Osteocyte (in vitro differentiated cells): ENCODE measurements at regions not wholly inside any gene's neighbourhood (a gene's known extent, or its start where the extent isn't known, plus 50 kb on each side); places are given as distances from the start of the nearest gene placed in this dataset.

Source experiments
- DNase-seq: peaks from one replicate; pipeline ENCODE4 v3.0.0; 2021; ENCODE audit warnings: mixed read lengths; ENCODE audit not compliant: unreplicated experiment; ENCODE audit errors: extremely low spot score
- H3K27ac Mint-ChIP-seq: one replicate; pipeline ENCODE4 v1.8.0; 2021; ENCODE audit warnings: mild to moderate bottlenecking, mixed read lengths; ENCODE audit not compliant: unreplicated experiment
- H3K27me3 Mint-ChIP-seq: one replicate; pipeline ENCODE4 v1.8.0; 2021; ENCODE audit warnings: mixed read lengths; ENCODE audit not compliant: unreplicated experiment
- H3K36me3 Mint-ChIP-seq: one replicate; pipeline ENCODE4 v1.8.0; 2021; ENCODE audit warnings: mixed read lengths; ENCODE audit not compliant: unreplicated experiment
- H3K4me1 Mint-ChIP-seq: one replicate; pipeline ENCODE4 v1.8.0; 2021; ENCODE audit warnings: mixed read lengths; ENCODE audit not compliant: unreplicated experiment
- H3K4me3 Mint-ChIP-seq: one replicate; pipeline ENCODE4 v1.8.0; 2021; ENCODE audit warnings: mild to moderate bottlenecking, moderate library complexity, mixed read lengths; ENCODE audit not compliant: unreplicated experiment
- H3K9me3 Mint-ChIP-seq: one replicate; pipeline ENCODE4 v1.8.0; 2021; ENCODE audit warnings: mixed read lengths; ENCODE audit not compliant: unreplicated experiment
- TF ChIP-seq, protein P1 (sequence below): fragments of 200-600 bp; sonication (generic); IDR thresholded peaks from 2 replicates; pipeline ENCODE4 v1.5.0; 2021; ENCODE audit warnings: antibody characterized with exemption, mild to moderate bottlenecking, moderate library complexity

DNA sequence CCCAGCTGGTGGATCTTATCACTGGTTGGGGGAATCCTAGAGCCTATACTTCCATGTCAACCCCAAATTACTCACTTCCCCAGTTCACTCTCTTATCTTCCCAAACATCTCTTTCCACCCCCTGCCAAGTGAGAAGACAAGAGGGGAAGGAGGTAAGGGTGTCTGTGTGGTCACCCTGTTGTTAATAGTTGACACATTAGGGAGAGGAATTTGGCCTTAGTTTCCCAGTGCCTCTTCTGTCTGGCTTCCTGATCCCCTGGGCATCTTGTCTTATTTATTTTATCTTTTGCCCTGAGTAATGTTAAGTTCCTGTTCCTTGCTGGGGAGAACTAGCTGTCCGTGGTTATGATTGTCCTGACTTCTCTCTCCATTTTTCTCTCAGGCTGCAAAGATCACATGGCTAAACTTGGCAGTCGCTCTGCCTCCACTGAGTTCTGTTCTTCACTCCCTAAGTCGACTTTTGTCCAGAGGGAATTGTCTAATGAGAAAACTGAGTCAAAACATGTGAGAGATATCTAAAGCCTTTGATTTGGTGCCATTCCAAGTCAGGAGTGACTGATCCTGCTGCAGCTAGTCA is 157.1 kb upstream of the SYT6 start:
- Mint-ChIP-seq H3K36me3 (no peaks in the 10 kb centered on the region), H3K27me3 (peaks cover 10% of the 10 kb centered on the region), H3K27ac (peak overlapping the region; percentile 64), H3K9me3 (no peaks in the 10 kb centered on the region), H3K4me1 (peaks cover 29% of the 10 kb centered on the region), H3K4me3 (no peak overlapping the region)
- TF ChIP-seq, protein P1, sequence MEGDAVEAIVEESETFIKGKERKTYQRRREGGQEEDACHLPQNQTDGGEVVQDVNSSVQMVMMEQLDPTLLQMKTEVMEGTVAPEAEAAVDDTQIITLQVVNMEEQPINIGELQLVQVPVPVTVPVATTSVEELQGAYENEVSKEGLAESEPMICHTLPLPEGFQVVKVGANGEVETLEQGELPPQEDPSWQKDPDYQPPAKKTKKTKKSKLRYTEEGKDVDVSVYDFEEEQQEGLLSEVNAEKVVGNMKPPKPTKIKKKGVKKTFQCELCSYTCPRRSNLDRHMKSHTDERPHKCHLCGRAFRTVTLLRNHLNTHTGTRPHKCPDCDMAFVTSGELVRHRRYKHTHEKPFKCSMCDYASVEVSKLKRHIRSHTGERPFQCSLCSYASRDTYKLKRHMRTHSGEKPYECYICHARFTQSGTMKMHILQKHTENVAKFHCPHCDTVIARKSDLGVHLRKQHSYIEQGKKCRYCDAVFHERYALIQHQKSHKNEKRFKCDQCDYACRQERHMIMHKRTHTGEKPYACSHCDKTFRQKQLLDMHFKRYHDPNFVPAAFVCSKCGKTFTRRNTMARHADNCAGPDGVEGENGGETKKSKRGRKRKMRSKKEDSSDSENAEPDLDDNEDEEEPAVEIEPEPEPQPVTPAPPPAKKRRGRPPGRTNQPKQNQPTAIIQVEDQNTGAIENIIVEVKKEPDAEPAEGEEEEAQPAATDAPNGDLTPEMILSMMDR: no peak
- no peak for DNase-seq

DNA sequence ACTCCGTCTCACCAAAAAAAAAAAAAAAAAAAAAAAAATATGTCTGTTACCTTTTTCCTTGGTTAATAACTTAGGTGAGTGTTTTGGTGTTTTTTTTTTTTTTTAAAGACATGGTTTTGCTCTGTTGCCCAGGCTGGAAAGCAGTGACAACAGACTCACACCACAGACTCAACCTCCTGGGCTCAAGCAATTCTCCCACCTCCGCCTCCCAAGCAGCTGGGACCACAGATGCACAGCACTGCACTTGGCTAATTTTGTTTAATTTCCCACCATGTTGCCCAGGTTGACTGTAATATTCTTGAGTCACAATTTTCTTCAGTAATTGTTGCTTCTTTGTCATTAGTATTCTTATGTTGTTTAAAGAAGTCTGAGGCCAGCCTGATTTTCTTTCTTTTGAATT is 149.2 kb upstream of the SYT6 start:
- no peak overlapping the region for H3K4me3 Mint-ChIP-seq
- H3K36me3 Mint-ChIP-seq: no peaks in the 10 kb centered on the region
- H3K27me3 Mint-ChIP-seq: peaks cover 37% of the 10 kb centered on the region
- TF ChIP-seq, protein P1: no peak
- no peaks in the 10 kb centered on the region for H3K9me3 Mint-ChIP-seq
- DNase-seq: no peak
- no peaks in the 10 kb centered on the region for H3K4me1 Mint-ChIP-seq
- H3K27ac Mint-ChIP-seq: no peak overlapping the region

DNA sequence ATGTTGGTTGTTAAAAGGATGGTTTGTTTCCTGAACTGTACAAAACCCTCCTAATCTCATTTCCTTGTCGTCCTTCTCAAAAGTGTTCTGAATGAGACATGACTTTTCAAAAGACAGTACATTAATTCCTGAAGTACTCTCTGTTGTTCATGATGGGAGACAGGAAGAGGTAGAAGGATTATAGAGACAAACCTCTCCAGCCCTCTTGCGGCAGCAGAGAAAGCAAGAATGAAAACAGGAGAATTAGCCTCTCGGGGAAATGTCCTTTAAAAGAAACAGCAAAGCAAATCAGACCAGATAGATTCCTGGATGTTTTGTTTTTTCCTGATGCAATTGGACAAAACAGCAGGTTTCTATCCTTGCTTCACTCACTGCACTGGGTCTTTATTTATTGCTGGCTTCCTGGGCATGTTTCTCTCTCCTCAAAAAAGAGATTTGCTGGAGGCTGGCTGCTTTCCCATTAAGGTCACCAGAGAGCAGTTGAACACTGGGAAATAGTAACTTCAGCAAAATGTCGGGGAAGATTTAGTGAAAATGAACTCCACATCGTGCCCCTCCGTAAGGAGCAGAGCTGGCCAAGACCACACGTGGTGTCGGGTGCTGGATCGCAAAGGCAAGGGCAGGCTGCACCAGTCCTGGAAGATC is 145.8 kb upstream of the SYT6 start:
- no peaks in the 10 kb centered on the region for H3K36me3 Mint-ChIP-seq
- DNase-seq: no peak
- no peaks in the 10 kb centered on the region for H3K9me3 Mint-ChIP-seq
- H3K4me3 Mint-ChIP-seq: no peak overlapping the region
- no peaks in the 10 kb centered on the region for H3K4me1 Mint-ChIP-seq
- H3K27me3 Mint-ChIP-seq: peaks cover 45% of the 10 kb centered on the region
- H3K27ac Mint-ChIP-seq: no peak overlapping the region
- TF ChIP-seq, protein P1: no peak

DNA sequence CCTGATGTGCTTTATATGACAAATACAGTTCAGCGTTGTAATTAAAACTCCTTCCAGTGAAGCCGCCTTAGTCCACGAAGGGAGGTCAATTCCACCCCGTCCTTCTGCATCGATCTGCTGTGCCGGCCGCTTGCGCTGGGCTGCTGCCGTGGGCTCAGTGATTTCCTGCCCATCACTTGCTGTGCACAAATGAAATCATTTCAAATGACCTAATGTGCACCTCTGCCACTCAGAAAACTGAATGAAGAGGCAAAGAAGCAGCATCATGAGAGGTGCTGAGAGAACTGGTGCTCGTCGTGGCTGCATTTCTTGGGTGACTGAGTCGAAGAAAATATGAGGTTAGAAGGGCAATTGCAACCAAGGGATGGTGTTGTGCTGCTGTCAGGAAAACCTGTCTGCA is 144.3 kb upstream of the SYT6 start:
- TF ChIP-seq, protein P1: no peak
- no peak overlapping the region for H3K27ac Mint-ChIP-seq
- DNase-seq: no peak
- H3K4me3 Mint-ChIP-seq: no peak overlapping the region
- peaks cover 44% of the 10 kb centered on the region for H3K27me3 Mint-ChIP-seq
- no peaks in the 10 kb centered on the region for H3K4me1 Mint-ChIP-seq
- H3K36me3 Mint-ChIP-seq: no peaks in the 10 kb centered on the region
- no peaks in the 10 kb centered on the region for H3K9me3 Mint-ChIP-seq

DNA sequence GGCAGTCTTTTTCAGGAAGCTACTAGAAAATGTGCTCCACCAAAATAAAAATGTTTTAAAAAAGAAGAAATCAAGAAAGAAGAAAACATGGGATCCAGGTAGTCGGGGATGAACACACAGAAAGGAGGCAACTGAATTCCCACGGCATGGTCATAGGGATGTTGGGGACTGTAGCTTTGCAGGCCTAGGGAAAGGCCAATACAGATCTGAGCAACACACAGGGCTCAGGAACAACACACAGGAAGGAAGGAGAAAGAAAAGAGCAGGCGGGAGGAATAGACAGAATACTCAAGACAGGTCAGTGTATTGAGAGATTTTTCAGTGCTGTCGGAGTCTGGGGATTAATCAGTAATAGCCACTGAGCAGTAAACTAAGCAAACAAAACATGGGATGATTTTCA is 142.7 kb upstream of the SYT6 start:
- Mint-ChIP-seq H3K27ac (no peak overlapping the region), H3K27me3 (peaks cover 39% of the 10 kb centered on the region), H3K9me3 (no peaks in the 10 kb centered on the region), H3K4me1 (no peaks in the 10 kb centered on the region), H3K4me3 (no peak overlapping the region), H3K36me3 (no peaks in the 10 kb centered on the region)
- DNase-seq: no peak
- TF ChIP-seq, protein P1: no peak
